Endothelial cell of umbilical vein (primary cell): ENCODE measurements at regions not wholly inside any gene's neighbourhood (a gene's known extent, or its start where the extent isn't known, plus 50 kb on each side); places are given as distances from the start of the nearest gene placed in this dataset.
"Not testable (repeated sequence)": the region's sequence is repeated elsewhere in the genome, so short reads cannot be mapped to it uniquely, and the experiment has no call there.

ENCODE experiments used
- BruUV-seq: library from RNA; stranded (reverse); fragments of 400-500 nt; replicated peaks from 2 replicates; lab custom pipeline; 2021; lab: Mats Ljungman, UMichigan
- CTCF ChIA-PET: fragments of 300-600, 350-600 bp; sonication (Branson Sonifier 250); formaldehyde crosslinking; loops from one replicate; lab custom pipeline; 2021; ENCODE audit warnings: antibody characterized with exemption, inconsistent platforms; lab: Charles Lee
- POLR2A ChIA-PET: fragments of 300-600, 350-600 bp; sonication (Branson Sonifier 250); formaldehyde crosslinking; loops from one replicate; lab custom pipeline; 2021; ENCODE audit warnings: antibody characterized with exemption, inconsistent platforms; lab: Charles Lee
- DNase-seq: peaks from one replicate; pipeline ENCODE4 v3.0.0-alpha.2; 2011; ENCODE audit warnings: low read depth, low spot score
- FAIRE-seq: peaks from 2 replicates; lab custom pipeline; 2011; peaks lifted over from hg19 to GRCh38; lab: Jason Lieb, UNC
- H2AFZ ChIP-seq: 2 replicates; pipeline ENCODE4 v1.6.0; 2012; ENCODE audit warnings: low read depth, low read length, control low read depth, inconsistent platforms
- H3K27ac ChIP-seq: 2 replicates; pipeline ENCODE4 v1.5.1; 2011; ENCODE audit warnings: low read depth, mild to moderate bottlenecking, control low read depth, low read length, moderate library complexity; ENCODE audit not compliant: insufficient read depth
- H3K27me3 ChIP-seq, 2 experiments: 2 replicates each; pipeline versions ENCODE4 v1.6.0 to v1.6.1; 2011; ENCODE audit warnings: low read length in 2 of 2, mixed read lengths in 1 of 2; ENCODE audit not compliant: control insufficient read depth in 2 of 2, insufficient read depth in 2 of 2
- H3K36me3 ChIP-seq, 2 experiments: 2 replicates in 1 of 2; 3 replicates in 1 of 2; pipeline ENCODE4 v1.5.1; 2011; ENCODE audit warnings: low read length in 2 of 2, mild to moderate bottlenecking in 1 of 2, moderate library complexity in 1 of 2; ENCODE audit not compliant: control insufficient read depth in 2 of 2, insufficient read depth in 2 of 2; ENCODE audit errors: extremely low read depth in 1 of 2
- H3K4me1 ChIP-seq: 3 replicates; pipeline ENCODE4 v1.5.1; 2011; ENCODE audit warnings: mild to moderate bottlenecking, low read length; ENCODE audit not compliant: control insufficient read depth, insufficient read depth; ENCODE audit errors: extremely low read depth
- H3K4me2 ChIP-seq: 2 replicates; pipeline ENCODE4 v1.6.1; 2011; ENCODE audit warnings: low read length, control low read depth, mixed read lengths; ENCODE audit not compliant: insufficient read depth
- H3K4me3 ChIP-seq, 3 experiments: fragments of 200-600 bp in 1 of 3; sonication (generic), shearing (Covaris generic) in 1 of 3; replicated peaks in 1 of 3; 2 replicates each; pipeline ENCODE4 v1.5.1; 2011 to 2016; ENCODE audit warnings: control low read depth in 3 of 3, low read length in 3 of 3, mild to moderate bottlenecking in 2 of 3, inconsistent platforms in 1 of 3, low read depth in 1 of 3, moderate library complexity in 1 of 3; ENCODE audit not compliant: insufficient read depth in 1 of 3
- H3K79me2 ChIP-seq: 2 replicates; pipeline ENCODE4 v1.6.0; 2012; ENCODE audit warnings: low read length, inconsistent platforms; ENCODE audit not compliant: control insufficient read depth, insufficient read depth
- H3K9ac ChIP-seq: replicated peaks from 2 replicates; pipeline ENCODE3; 2011; ENCODE audit warnings: low read length, control low read depth; ENCODE audit not compliant: insufficient read depth; ENCODE audit errors: extremely low read depth
- H3K9me1 ChIP-seq: replicated peaks from 3 replicates; pipeline ENCODE4 v1.6.0; 2011; ENCODE audit warnings: mild to moderate bottlenecking, low read length; ENCODE audit not compliant: control insufficient read depth, insufficient read depth; ENCODE audit errors: extremely low read depth
- H3K9me3 ChIP-seq: replicated peaks from 2 replicates; pipeline ENCODE4 v1.5.1; 2012; ENCODE audit warnings: low read length, inconsistent platforms; ENCODE audit not compliant: control insufficient read depth, insufficient read depth
- H4K20me1 ChIP-seq: replicated peaks from 2 replicates; pipeline ENCODE3; 2011; ENCODE audit warnings: mild to moderate bottlenecking, low read length; ENCODE audit not compliant: control insufficient read depth, insufficient read depth; ENCODE audit errors: extremely low read depth
- EZH2 ChIP-seq: IDR thresholded peaks from 2 replicates; pipeline ENCODE4 v1.6.1; 2012; ENCODE audit warnings: borderline replicate concordance, low read depth, mild to moderate bottlenecking, moderate library complexity, low read length, inconsistent platforms; ENCODE audit not compliant: severe bottlenecking
- GATA2 ChIP-seq: IDR thresholded peaks from 2 replicates; pipeline ENCODE4 v1.7.0; 2011; ENCODE audit warnings: low read depth, mild to moderate bottlenecking, moderate library complexity, mixed read lengths, low read length; ENCODE audit not compliant: insufficient read length, insufficient read depth
- JUN ChIP-seq: IDR thresholded peaks from 2 replicates; pipeline ENCODE4 v1.6.1; 2011; ENCODE audit warnings: borderline replicate concordance, low read depth; ENCODE audit not compliant: insufficient read length, insufficient read depth
- MYC ChIP-seq: IDR thresholded peaks from one replicate; pipeline ENCODE4 v1.6.1; 2011; ENCODE audit warnings: mild to moderate bottlenecking, low read depth, low read length
- POLR2AphosphoS5 ChIP-seq: IDR thresholded peaks from 2 replicates; pipeline ENCODE4 v1.6.1; 2012; ENCODE audit warnings: low read depth, mild to moderate bottlenecking, control low read depth, low read length, moderate library complexity; ENCODE audit not compliant: insufficient read depth
- dilution Hi-C: fragments of 300-500 bp; cut with MboI; formaldehyde crosslinking; loops from one replicate; pipeline ENCODE4 v1.15.0; 2019; ENCODE audit warnings: low sequenced_read_pairs; ENCODE audit not compliant: extremely low pct_ligation_motif_present
- intact Hi-C: fragments of 100-400 bp; cut with micrococcal nuclease; formaldehyde crosslinking; loops from one replicate; pipeline ENCODE4 v1.10.0; 2022
- TF ChIP-seq, protein P1 (sequence below): IDR thresholded peaks from 2 replicates; pipeline ENCODE4 v1.6.1; 2011; ENCODE audit not compliant: insufficient read depth, insufficient read length
- TF ChIP-seq, protein P2 (sequence below), 2 donors: IDR thresholded peaks; 1 replicate in 1 of 2; 2 replicates in 1 of 2; pipeline ENCODE4 v1.5.1; 2011; ENCODE audit warnings: low read length in 2 of 2, mild to moderate bottlenecking in 2 of 2, moderate library complexity in 2 of 2, control low read depth in 1 of 2, inconsistent platforms in 1 of 2, low read depth in 1 of 2; ENCODE audit not compliant: insufficient read depth in 1 of 2; ENCODE audit errors: extremely low read depth in 1 of 2

DNA sequence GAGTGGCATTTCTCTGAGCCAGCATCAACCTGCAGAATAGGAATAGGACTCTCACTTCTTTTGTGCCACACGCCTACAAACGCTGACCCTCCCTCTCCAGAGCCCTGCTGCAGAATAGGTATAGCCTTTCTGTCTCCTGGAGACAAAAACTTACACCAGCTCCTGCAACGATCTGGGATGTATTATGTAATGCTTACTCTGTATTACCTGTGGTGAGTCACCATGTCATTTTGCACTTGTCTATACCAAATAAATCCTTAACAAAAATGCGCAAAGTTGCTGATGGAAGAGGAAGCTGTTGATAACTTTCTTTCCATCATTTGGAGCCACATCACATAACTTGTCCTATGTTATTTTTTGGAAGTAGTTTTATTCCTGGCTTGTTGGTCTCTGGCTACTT lies 155.8 kb upstream of the FNDC3A start:
- no peak overlapping the region for H3K4me3 ChIP-seq
- no peaks in the 10 kb centered on the region for H3K9me3 ChIP-seq
- H3K27me3 ChIP-seq = peaks cover 0 to 2% of the 10 kb centered on the region in 2 experiments
- no peaks in the 10 kb centered on the region for H4K20me1 ChIP-seq
- no peak overlapping the region for H3K4me2 ChIP-seq
- no peak overlapping the region for H3K9ac ChIP-seq
- no peak for FAIRE-seq
- H3K36me3 ChIP-seq = no peaks in the 10 kb centered on the region
- H2AFZ ChIP-seq = no peak overlapping the region
- BruUV-seq = no TSS peak
- no peak for DNase-seq
- H3K9me1 ChIP-seq = no peaks in the 10 kb centered on the region
- intact Hi-C loops (no loop called here), dilution Hi-C loops (no loop called here)
- H3K79me2 ChIP-seq = no peaks in the 10 kb centered on the region
- ChIA-PET POLR2A (no interaction called here), CTCF (no interaction called here)
- no peaks in the 10 kb centered on the region for H3K4me1 ChIP-seq
- TF ChIP-seq MYC (no peak), EZH2 (no peak), POLR2AphosphoS5 (no peak), JUN (peak; percentile 25), GATA2 (no peak)
- TF ChIP-seq, protein P1, sequence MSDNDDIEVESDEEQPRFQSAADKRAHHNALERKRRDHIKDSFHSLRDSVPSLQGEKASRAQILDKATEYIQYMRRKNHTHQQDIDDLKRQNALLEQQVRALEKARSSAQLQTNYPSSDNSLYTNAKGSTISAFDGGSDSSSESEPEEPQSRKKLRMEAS = no peak
- TF ChIP-seq, protein P2, sequence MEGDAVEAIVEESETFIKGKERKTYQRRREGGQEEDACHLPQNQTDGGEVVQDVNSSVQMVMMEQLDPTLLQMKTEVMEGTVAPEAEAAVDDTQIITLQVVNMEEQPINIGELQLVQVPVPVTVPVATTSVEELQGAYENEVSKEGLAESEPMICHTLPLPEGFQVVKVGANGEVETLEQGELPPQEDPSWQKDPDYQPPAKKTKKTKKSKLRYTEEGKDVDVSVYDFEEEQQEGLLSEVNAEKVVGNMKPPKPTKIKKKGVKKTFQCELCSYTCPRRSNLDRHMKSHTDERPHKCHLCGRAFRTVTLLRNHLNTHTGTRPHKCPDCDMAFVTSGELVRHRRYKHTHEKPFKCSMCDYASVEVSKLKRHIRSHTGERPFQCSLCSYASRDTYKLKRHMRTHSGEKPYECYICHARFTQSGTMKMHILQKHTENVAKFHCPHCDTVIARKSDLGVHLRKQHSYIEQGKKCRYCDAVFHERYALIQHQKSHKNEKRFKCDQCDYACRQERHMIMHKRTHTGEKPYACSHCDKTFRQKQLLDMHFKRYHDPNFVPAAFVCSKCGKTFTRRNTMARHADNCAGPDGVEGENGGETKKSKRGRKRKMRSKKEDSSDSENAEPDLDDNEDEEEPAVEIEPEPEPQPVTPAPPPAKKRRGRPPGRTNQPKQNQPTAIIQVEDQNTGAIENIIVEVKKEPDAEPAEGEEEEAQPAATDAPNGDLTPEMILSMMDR (IDR thresholded peaks at IDR 0.05; ENCODE audit: extremely low read depth in 1 of 2, insufficient read depth in 1 of 2, low read depth in 1 of 2, low read length in 2 of 2) = no peak
- H3K27ac ChIP-seq = no peak overlapping the region

GRCh38 chr13:48823526-48823925 lies 152.2 kb upstream of the FNDC3A start:
- BruUV-seq, dilution Hi-C loops, H4K20me1 ChIP-seq: not testable (repeated sequence)

More at GRCh38 chr13:48823526-48823925, 152.2 kb upstream of the FNDC3A start:
- POLR2A ChIA-PET, H3K4me1 ChIP-seq, H2AFZ ChIP-seq, H3K9me1 ChIP-seq, H3K79me2 ChIP-seq, intact Hi-C loops, H3K9ac ChIP-seq, FAIRE-seq, H3K36me3 ChIP-seq, H3K27me3 ChIP-seq, H3K4me2 ChIP-seq, H3K4me3 ChIP-seq, H3K27ac ChIP-seq, H3K9me3 ChIP-seq, DNase-seq, CTCF ChIA-PET: not testable (repeated sequence)
